GM12872 (cell line): ENCODE measurements at regions not wholly inside any gene's neighbourhood (a gene's known extent, or its start where the extent isn't known, plus 50 kb on each side); places are given as distances from the start of the nearest gene placed in this dataset.

Experiments used
- TF ChIP-seq, protein P1 (sequence below): IDR thresholded peaks from 3 replicates; pipeline ENCODE4 v1.5.1; 2011; ENCODE audit warnings: low read depth, mild to moderate bottlenecking, low read length, moderate library complexity; ENCODE audit not compliant: insufficient read depth

DNA sequence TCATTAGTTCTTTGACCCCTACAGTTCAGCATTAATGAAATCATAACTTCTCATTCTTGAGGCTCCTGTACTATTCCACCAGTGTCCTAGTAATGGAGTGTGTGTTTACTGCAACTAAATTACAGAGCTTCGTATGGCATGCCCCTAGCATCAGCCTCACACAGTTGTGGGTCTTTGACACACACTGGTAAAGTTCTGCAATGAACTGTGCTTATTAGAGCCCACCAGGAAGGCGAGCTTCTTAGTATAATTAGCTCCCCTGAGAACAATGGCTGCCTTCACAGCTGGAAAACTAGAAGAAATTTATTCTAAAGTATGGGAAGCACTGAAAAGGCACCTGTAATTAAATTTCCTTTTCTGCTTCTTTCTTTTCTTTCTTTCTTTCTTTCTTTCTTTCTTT is 251.1 kb upstream of the RGS18 start:
- TF ChIP-seq, protein P1, sequence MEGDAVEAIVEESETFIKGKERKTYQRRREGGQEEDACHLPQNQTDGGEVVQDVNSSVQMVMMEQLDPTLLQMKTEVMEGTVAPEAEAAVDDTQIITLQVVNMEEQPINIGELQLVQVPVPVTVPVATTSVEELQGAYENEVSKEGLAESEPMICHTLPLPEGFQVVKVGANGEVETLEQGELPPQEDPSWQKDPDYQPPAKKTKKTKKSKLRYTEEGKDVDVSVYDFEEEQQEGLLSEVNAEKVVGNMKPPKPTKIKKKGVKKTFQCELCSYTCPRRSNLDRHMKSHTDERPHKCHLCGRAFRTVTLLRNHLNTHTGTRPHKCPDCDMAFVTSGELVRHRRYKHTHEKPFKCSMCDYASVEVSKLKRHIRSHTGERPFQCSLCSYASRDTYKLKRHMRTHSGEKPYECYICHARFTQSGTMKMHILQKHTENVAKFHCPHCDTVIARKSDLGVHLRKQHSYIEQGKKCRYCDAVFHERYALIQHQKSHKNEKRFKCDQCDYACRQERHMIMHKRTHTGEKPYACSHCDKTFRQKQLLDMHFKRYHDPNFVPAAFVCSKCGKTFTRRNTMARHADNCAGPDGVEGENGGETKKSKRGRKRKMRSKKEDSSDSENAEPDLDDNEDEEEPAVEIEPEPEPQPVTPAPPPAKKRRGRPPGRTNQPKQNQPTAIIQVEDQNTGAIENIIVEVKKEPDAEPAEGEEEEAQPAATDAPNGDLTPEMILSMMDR: no peak

DNA sequence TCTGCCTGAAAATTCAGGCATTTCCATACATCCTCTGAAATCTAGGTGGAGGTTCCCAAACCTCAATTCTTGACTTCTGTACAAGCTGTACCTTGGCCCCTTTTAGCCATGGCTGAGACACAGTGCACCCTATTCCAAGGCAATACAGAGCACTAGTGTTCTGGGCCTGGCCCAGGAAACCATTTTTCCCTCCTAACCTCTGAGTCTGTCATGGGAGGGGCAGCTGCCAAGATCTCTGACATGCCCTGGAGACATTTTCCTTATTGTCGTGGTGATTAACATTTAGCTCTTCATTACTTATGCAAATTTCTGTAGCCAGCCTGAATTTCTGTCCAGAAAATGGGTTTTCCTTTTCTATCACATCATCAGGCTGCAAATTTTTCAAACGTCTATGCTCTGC is 248.0 kb upstream of the RGS18 start:
- TF ChIP-seq, protein P1: no peak

DNA sequence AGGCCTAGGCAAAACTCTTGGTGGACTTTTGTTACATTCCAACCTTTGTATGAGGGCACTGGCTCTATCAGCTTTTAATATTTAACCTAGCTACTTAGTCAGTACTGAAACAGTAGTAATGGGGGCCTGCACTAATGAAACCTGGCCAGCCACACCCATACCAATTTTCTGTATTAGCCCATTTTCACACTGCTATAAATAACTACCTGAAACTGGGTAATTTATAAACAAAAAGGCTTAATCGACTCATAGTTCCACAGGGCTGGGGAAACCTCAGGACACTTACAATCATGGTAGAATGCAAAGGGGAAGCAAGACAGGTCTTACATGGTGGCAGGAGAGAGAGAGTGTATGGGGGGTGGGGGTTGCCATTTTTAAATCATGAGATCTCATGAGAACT is 245.7 kb upstream of the RGS18 start:
- TF ChIP-seq, protein P1: no peak

DNA sequence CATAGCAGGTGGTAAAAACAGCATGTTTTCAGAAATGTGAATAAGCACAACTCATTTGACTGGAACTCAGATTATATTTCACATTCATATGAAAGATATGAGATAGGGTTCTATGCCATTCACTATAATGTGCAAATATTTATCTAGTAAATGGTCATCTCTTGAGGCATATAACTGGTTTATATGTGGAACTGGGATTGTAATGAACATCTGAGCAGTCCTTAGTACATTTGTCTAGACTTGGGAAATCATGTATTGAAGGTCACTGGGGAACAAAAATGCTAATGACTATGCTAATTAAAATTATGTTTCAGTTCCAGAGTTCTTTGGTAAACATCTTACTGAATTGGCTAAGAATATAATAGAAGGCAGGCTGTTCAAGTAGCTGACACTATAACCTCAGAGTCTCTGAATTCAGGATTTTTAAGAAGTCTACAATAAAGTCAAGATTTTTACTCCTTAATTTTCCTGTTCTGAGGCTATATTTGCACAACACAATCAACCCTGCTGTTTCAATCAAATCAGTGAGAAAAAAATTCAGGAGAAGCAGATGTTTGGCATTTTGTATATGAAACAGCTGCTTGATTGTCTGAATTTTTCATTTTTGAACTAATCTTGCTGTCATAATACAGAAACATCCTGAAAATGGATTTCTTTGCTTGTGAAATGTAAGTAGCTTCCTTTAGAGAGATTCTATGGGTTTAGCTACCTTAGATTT is 244.8 kb upstream of the RGS18 start:
- TF ChIP-seq, protein P1: no peak

DNA sequence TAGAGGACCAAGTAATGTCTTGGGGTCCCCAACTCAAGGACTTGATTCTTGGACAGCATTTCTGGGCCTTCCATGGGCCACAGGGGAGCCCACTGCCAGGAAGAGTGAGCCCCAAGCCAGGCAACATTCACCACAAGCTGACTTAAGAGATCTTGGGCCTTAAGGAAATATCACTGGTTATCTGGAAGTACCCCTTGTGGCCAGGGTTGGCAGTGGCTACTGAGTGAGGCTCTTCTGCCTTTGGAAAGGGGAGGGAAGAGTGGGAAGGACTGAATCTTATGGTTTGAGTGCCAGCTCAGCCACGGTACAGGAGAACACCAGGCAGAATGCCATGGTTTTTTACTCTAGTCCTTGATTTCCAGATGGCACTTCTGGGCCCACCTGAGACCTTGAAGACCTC is 228.9 kb upstream of the RGS18 start:
- TF ChIP-seq, protein P1: no peak

DNA sequence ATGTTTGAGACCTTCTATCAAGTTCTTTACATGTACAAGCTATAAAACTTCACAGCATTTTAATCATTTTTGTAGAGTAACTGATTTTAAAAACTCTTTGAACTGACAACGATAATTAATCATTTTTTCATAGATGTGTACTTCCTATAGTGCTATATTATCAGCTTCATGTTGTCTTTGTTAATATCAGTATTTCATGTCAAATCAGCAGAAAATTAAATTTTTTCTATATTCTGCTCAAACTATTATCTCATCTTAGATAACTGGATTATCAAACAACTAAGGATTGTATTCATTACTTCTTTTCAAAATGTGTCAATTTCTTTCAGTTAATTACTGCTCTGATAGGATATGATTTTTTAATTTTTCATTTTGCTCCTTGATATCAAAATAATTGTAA is 214.6 kb upstream of the RGS18 start:
- TF ChIP-seq, protein P1: no peak

DNA sequence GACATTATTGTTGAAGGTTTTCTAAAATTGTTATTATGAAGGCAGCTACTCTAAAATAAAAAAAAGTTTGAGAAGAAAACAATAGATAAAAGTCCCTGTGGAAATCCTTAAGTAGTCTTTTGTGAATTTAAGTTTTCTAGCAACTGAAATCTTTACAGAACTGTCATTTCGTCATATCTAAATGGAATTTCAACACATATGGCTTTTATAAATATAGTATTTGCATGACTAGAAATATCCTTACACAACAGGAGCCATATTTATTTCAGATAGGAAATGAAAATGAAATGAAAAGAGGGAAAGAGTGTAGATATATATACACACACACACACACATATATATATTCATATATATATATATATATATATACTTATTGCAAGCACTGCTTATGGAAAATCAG is 204.7 kb upstream of the RGS18 start:
- TF ChIP-seq, protein P1: no peak
